ENCODE measurements at regions not wholly inside any gene's neighbourhood (a gene's known extent, or its start where the extent isn't known, plus 50 kb on each side); places are given as distances from the start of the nearest gene placed in this dataset.
"Not testable (repeated sequence)": the region's sequence is repeated elsewhere in the genome, so short reads cannot be mapped to it uniquely, and the experiment has no call there.

- no peak overlapping the region for H3K4me3 ChIP-seq (ENCODE audit: low read depth, low read length)
- TF ChIP-seq, protein P1, sequence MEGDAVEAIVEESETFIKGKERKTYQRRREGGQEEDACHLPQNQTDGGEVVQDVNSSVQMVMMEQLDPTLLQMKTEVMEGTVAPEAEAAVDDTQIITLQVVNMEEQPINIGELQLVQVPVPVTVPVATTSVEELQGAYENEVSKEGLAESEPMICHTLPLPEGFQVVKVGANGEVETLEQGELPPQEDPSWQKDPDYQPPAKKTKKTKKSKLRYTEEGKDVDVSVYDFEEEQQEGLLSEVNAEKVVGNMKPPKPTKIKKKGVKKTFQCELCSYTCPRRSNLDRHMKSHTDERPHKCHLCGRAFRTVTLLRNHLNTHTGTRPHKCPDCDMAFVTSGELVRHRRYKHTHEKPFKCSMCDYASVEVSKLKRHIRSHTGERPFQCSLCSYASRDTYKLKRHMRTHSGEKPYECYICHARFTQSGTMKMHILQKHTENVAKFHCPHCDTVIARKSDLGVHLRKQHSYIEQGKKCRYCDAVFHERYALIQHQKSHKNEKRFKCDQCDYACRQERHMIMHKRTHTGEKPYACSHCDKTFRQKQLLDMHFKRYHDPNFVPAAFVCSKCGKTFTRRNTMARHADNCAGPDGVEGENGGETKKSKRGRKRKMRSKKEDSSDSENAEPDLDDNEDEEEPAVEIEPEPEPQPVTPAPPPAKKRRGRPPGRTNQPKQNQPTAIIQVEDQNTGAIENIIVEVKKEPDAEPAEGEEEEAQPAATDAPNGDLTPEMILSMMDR (IDR thresholded peaks at IDR 0.05; ENCODE audit: insufficient read depth, low read length, severe bottlenecking), result no peak
- FAIRE-seq, result no peak
Observed at GRCh38 chrX:73390628-73391567, 56.0 kb upstream of the CDX4 start.

DNA sequence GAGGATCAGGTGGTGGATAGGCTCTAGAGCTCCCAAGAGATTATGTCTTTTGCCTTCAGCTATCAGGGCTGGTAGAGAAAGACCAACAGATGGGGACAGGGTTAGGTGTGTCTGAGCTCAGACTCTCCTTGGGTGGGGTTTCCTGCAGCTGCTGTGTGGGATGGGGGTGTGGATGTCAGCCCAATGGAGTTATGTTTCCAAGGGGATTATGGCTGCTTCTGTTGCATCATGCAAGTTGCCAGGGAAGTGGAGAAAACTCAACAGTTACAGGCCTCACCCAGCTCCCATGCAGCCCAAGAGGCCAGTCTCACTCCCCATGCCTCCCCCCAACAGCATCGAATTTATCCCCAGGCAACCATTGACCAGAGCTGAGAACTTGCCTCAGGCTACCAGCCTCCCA is 80.2 kb upstream of the CDX4 start:
- Histone ChIP-seq H3K36me3 (ENCODE audit: control insufficient read depth, insufficient read depth, low read length) (no peaks in the 10 kb centered on the region), H3K4me3 (ENCODE audit: low read depth, low read length) (no peak overlapping the region), H3K27me3 (ENCODE audit: control insufficient read depth, insufficient read depth, low read length) (no peaks in the 10 kb centered on the region)
- FAIRE-seq, result no peak
- TF ChIP-seq, protein P1 (IDR thresholded peaks at IDR 0.05; ENCODE audit: insufficient read depth, low read length, severe bottlenecking), result no peak
- no peak for DNase-seq (ENCODE audit: low read depth)

More at GRCh38 chrX:73390628-73391567, 56.0 kb upstream of the CDX4 start:
- Histone ChIP-seq H3K36me3 (ENCODE audit: control insufficient read depth, insufficient read depth, low read length) (no peaks in the 10 kb centered on the region), H3K27me3 (ENCODE audit: control insufficient read depth, insufficient read depth, low read length) (no peaks in the 10 kb centered on the region)
- no peak for DNase-seq (ENCODE audit: low read depth)

- H3K27me3 ChIP-seq (ENCODE audit: control insufficient read depth, insufficient read depth, low read length); H3K4me3 ChIP-seq (ENCODE audit: low read depth, low read length); DNase-seq (ENCODE audit: low read depth); H3K36me3 ChIP-seq (ENCODE audit: control insufficient read depth, insufficient read depth, low read length); FAIRE-seq: not testable (repeated sequence)
Observed at GRCh38 chrX:73357294-73357693, 89.6 kb upstream of the CDX4 start.

DNA sequence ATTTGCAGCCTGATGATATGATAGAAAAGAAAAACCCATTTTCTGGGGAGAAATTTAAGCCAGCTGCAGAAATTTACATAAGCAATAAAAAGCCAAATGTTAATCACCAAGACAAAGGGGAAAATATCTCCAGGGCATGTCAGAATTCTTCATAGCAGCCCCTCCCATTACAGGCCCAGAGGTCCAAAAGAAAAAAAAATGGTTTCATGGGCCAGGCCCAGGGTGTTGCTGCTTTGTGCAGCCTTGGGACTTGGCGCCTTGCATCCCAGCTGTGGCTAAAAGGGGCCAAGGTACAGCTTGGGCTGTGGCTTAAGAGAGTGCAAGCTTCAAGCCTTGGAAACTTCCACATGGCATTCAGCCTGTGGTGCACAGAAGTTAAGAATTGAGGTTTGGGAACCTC is 97.9 kb upstream of the CDX4 start:
- FAIRE-seq (no peak), DNase-seq (ENCODE audit: low read depth) (no peak)
- Histone ChIP-seq H3K27me3 (ENCODE audit: control insufficient read depth, insufficient read depth, low read length) (no peaks in the 10 kb centered on the region), H3K36me3 (ENCODE audit: control insufficient read depth, insufficient read depth, low read length) (no peaks in the 10 kb centered on the region), H3K4me3 (ENCODE audit: low read depth, low read length) (no peak overlapping the region)
- TF ChIP-seq, protein P1 (IDR thresholded peaks at IDR 0.05; ENCODE audit: insufficient read depth, low read length, severe bottlenecking), result no peak

DNA sequence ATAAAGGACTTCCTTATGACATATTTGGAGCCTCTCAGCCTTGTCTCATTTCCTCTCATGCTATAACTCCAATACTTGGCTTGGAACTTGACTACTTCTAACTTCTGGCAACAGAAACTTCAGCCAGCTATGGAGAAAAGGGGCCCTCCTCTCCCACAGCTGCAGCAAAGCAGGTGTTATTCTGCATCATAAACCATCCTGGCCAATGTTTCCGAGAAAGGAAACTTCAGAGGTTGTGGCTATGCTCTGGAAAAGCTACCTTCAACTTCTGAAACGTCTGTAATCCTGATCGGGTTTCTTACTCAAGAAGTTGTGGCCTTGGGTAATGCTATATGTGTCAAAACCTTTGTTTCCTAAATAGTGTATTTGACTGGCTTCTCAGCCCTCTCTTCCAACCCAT is 109.5 kb upstream of the CDX4 start:
- Histone ChIP-seq H3K4me3 (ENCODE audit: low read depth, low read length) (no peak overlapping the region), H3K27me3 (ENCODE audit: control insufficient read depth, insufficient read depth, low read length) (no peaks in the 10 kb centered on the region), H3K36me3 (ENCODE audit: control insufficient read depth, insufficient read depth, low read length) (no peaks in the 10 kb centered on the region)
- DNase-seq (ENCODE audit: low read depth) (no peak), FAIRE-seq (no peak)
- TF ChIP-seq, protein P1 (IDR thresholded peaks at IDR 0.05; ENCODE audit: insufficient read depth, low read length, severe bottlenecking), result no peak

DNA sequence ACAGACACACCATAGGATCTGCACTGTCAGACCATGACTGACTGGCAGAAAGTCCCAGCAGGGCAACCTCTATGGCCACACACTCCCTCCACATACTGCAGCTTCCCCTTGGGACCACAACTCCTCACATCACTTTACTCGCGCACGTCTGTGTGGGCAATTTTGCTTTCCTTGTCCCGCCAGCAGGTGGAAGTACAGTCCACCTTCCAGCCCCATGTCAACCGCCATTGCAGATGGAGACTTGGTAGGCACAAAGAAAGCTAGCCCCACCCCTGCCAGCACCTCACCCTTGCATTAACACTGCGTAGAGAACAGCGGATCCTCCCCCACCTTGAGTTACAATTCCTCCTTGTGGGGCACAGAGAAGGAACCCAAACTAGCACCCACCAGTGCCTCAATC is 74.4 kb upstream of the NAP1L2 start:
- no peak for FAIRE-seq
- no peak for DNase-seq (ENCODE audit: low read depth)
- Histone ChIP-seq H3K4me3 (ENCODE audit: low read depth, low read length) (no peak overlapping the region), H3K27me3 (ENCODE audit: control insufficient read depth, insufficient read depth, low read length) (no peaks in the 10 kb centered on the region), H3K36me3 (ENCODE audit: control insufficient read depth, insufficient read depth, low read length) (no peaks in the 10 kb centered on the region)
- TF ChIP-seq, protein P1 (IDR thresholded peaks at IDR 0.05; ENCODE audit: insufficient read depth, low read length, severe bottlenecking), result no peak
